Choroid plexus epithelial cell (primary cell): ENCODE measurements at regions not wholly inside any gene's neighbourhood (a gene's known extent, or its start where the extent isn't known, plus 50 kb on each side); places are given as distances from the start of the nearest gene placed in this dataset.

ENCODE experiments used
- DNase-seq: peaks from one replicate; pipeline ENCODE4 v3.0.0-alpha.2; 2010; ENCODE audit warnings: low read depth
- H3K4me3 ChIP-seq: 2 replicates; pipeline ENCODE4 v1.5.1; 2011; ENCODE audit warnings: low read depth, mild to moderate bottlenecking, control low read depth, low read length, moderate library complexity
- TF ChIP-seq, protein P1 (sequence below): conservative IDR thresholded peaks from 2 replicates; pipeline ENCODE4 v1.5.1; 2011; ENCODE audit warnings: low read depth, mild to moderate bottlenecking, control low read depth, inconsistent platforms, low read length, moderate library complexity

DNA sequence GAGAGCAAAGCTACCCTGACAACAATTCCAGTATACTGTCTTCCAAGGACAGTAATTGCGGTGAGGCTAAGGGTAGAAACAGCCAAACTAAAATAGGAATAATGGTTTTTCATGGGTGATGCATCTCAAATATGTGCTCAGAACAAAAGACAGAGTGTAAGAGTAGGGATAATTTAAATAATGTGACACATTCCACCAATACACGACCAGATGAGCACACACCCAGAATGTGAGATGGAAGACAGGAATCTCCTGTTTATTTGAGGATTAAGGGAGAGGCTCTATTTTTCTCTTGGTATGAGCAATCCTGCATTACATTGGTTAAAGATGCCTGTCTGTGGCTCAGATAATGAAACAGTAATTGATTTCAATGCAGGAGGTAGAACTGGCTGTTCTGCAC, 292.9 kb upstream of the ZFP64 start:
- TF ChIP-seq, protein P1, sequence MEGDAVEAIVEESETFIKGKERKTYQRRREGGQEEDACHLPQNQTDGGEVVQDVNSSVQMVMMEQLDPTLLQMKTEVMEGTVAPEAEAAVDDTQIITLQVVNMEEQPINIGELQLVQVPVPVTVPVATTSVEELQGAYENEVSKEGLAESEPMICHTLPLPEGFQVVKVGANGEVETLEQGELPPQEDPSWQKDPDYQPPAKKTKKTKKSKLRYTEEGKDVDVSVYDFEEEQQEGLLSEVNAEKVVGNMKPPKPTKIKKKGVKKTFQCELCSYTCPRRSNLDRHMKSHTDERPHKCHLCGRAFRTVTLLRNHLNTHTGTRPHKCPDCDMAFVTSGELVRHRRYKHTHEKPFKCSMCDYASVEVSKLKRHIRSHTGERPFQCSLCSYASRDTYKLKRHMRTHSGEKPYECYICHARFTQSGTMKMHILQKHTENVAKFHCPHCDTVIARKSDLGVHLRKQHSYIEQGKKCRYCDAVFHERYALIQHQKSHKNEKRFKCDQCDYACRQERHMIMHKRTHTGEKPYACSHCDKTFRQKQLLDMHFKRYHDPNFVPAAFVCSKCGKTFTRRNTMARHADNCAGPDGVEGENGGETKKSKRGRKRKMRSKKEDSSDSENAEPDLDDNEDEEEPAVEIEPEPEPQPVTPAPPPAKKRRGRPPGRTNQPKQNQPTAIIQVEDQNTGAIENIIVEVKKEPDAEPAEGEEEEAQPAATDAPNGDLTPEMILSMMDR = no peak
- DNase-seq = peak; percentile 4
- no peak overlapping the region for H3K4me3 ChIP-seq

DNA sequence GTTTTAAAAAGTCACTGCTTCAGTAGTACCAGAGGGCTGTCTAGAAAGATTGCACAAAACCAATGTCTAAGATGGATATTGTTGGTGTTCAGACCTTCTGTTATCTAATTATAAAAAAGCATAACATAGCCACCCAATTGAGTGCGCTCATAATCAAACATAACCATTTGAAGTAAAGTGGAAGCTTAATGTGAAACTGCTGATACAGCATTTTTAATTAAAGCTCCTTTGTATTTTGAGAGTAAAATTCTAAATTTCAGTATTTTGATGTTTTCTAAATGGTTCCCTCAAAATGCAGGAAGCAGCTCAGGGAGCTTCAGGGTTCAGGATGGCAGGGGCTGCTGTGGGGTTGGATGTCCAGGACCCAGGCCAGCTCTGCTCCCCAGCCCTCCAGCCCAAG, 291.8 kb upstream of the ZFP64 start:
- H3K4me3 ChIP-seq = no peak overlapping the region
- DNase-seq = no peak
- TF ChIP-seq, protein P1 = no peak

DNA sequence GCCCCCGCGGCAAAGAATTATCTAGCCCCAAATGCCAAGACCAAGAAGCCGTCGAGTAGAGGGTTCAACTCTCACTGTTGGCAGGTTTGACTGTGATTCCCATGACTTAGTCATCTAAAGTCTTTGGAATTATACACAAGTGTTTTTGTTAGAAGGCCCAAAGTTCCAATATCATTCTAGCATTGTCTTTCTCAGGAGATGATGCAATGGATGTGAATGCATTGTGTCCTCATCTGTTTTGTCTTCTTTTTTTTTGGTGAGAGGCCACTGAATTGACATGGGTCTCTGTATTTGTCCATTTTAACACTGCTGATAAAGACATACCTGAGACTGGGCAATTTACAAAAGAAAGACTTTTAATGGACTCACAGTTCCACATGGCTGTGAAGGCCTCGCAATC, 290.5 kb upstream of the ZFP64 start:
- no peak overlapping the region for H3K4me3 ChIP-seq
- no peak for DNase-seq
- TF ChIP-seq, protein P1 = no peak

DNA sequence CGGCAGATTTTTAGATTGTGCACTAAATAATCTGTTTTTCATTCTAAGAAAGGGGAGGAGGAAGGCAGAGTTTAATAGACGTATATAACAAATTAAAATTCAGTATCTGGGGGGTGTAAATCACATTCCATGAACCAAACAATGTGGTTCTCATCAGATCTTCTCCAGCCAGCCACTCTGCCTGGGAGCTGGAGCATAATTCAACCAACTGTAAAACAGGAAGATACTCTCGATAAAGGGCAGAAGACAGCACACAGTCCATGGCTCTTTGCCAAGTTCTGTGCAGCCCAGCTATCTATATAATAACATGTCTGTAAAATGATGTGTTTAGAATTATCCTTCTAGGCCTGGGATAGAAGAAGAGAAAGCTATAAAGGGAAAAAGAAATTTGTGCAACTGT, 289.9 kb upstream of the ZFP64 start:
- H3K4me3 ChIP-seq = no peak overlapping the region
- TF ChIP-seq, protein P1 = no peak
- peak; percentile 47 for DNase-seq

DNA sequence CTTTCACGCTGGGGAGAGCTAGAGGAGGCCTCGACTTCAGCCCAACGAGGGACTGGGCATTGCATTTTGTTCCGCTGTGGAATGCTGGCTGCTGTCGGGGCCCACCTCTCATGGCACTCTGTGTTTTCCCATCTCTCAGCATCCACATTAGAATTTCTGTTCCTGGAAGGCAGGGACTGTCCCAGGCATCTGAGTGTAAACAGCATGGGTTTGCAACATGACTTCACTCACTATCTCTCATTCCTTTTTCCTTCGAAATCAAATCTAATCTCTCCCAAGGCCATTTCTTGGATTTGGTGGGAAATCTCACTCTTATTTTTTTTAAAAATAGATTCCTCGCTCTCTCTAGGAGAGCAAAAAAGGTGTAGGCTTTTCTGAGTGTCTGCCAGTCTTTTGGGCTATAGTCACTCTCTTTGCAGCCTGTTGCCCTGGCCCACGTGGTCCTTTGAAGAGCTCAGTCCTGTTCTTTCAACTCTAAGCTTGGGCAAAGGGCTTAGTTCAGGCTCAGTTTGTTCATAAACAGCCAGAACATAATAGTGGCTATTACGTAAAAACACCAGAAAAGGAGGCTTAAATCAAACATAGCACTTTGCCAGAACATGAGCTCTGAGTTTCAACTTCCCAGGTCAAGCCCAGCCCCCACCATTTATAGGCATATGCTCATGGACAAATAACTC, 284.6 kb upstream of the ZFP64 start:
- TF ChIP-seq, protein P1 = no peak
- DNase-seq = no peak

DNA sequence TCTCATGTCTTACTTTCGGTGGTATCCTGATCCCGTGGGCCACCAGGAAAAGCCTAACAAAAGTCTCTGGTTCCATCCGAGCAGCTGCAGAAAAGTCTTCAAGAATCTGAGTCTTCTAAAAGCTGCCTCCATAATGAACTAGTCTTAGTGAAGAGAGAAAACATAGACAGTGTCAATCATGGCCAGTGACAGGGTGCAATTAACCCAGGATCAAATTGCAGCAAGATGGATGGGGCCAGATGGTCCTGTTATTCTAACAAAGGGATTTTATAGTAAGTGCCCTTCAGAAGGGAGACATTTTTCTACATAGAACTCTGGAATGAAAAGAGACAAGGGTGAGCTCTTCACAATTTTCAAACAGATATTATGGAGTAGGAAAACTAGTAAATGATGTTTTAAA, 281.6 kb upstream of the ZFP64 start:
- no peak overlapping the region for H3K4me3 ChIP-seq
- DNase-seq = no peak
- TF ChIP-seq, protein P1 = no peak

More for the DNA sequence above, 284.6 kb upstream of the ZFP64 start:
- H3K4me3 ChIP-seq = no peak overlapping the region

DNA sequence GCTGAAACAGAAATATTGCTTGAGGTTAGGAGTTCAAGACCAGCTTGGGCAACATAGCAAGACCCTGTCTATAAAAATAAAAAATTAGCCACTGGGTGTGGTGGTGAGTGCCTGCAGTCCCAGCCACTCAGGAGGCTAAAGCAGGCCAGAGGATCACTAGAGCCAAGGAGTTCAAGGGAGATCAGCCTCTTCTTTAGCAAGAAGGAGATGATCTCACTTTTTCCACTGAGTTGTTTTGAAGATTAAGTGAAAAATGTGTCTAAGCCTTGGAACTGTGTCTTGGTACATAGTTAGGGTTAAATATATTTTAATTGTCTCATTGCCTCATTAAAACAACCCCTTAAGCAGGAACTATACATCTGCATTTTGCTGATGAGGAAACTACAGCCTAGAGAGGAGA, 279.0 kb upstream of the ZFP64 start:
- TF ChIP-seq, protein P1 = no peak
- DNase-seq = no peak
- no peak overlapping the region for H3K4me3 ChIP-seq
